Kidney (tissue), 13 donors: ENCODE measurements at regions not wholly inside any gene's neighbourhood (a gene's known extent, or its start where the extent isn't known, plus 50 kb on each side); places are given as distances from the start of the nearest gene placed in this dataset.

Experiments
- DNase-seq, 5 donors: peaks; one replicate each; pipeline ENCODE4 v3.0.0-alpha.2; 2013 to 2020
- FAIRE-seq: peaks from 2 replicates; lab custom pipeline; 2012; peaks lifted over from hg19 to GRCh38; lab: Jason Lieb, UNC
- H3K27ac ChIP-seq, 2 donors: one replicate each; pipeline ENCODE4 v1.7.0; 2013; ENCODE audit warnings: low read depth in 2 of 2, low read length in 2 of 2, inconsistent platforms in 1 of 2
- H3K27me3 ChIP-seq: one replicate; pipeline ENCODE4 v1.7.1; 2013; ENCODE audit warnings: low read length, inconsistent platforms; ENCODE audit not compliant: control insufficient read depth, insufficient read depth
- H3K36me3 ChIP-seq, 3 donors: one replicate each; pipeline versions ENCODE4 v1.7.0 to v1.7.1; 2013; ENCODE audit warnings: low read length in 3 of 3, control low read depth in 1 of 3, inconsistent platforms in 1 of 3; ENCODE audit not compliant: insufficient read depth in 3 of 3, control insufficient read depth in 2 of 3
- H3K4me1 ChIP-seq, 3 donors: one replicate each; pipeline versions ENCODE4 v1.7.0 to v1.7.1; 2013; ENCODE audit warnings: low read length in 3 of 3, inconsistent platforms in 1 of 3, low read depth in 1 of 3; ENCODE audit not compliant: control insufficient read depth in 2 of 3, insufficient read depth in 2 of 3
- H3K4me3 ChIP-seq, 3 donors: one replicate each; pipeline versions ENCODE4 v1.7.0 to v1.8.1; 2013; ENCODE audit warnings: low read length in 3 of 3, control low read depth in 1 of 3, inconsistent platforms in 1 of 3
- H3K9ac ChIP-seq, 3 donors: one replicate each; pipeline versions ENCODE4 v1.7.0 to v1.7.1; 2013; ENCODE audit warnings: low read length in 3 of 3, control low read depth in 1 of 3, inconsistent platforms in 1 of 3
- H3K9me3 ChIP-seq, 3 donors: one replicate each; pipeline versions ENCODE4 v1.7.0 to v1.7.1; 2013; ENCODE audit warnings: low read length in 3 of 3, control low read depth in 1 of 3, inconsistent platforms in 1 of 3; ENCODE audit not compliant: control insufficient read depth in 2 of 3, insufficient read depth in 1 of 3
- intact Hi-C: fragments of 100-400 bp; cut with DNase I; formaldehyde crosslinking; loops from one replicate; pipeline ENCODE4 v1.11.1; 2022
- TF ChIP-seq, protein P1 (sequence below): IDR thresholded peaks from 3 replicates; pipeline ENCODE4 v1.5.1; 2012; ENCODE audit warnings: mild to moderate bottlenecking, moderate library complexity, borderline replicate concordance; ENCODE audit not compliant: insufficient read depth; ENCODE audit errors: extremely low read depth
- donor health status: control.
- donor health status: control.
- donor health status: control.
- donor health status: control.
- donor health status: control.
- donor health status: DM: yes; HTN: yes; CAD: no.
- donor health status: Normal renal cell carcinoma (clear cell type).

GRCh38 chr1:22262583-22262982 lies 119.7 kb upstream of the WNT4 start:
- FAIRE-seq (no peak), DNase-seq (peak in 4 of 5 donors; percentile 79 to 90 (median 82))
- Histone ChIP-seq H3K4me3 (no peak overlapping the region), H3K9ac (no peak overlapping the region), H3K9me3 (no peaks in the 10 kb centered on the region), H3K4me1 (peaks cover 0 to under 1% (median 0%) of the 10 kb centered on the region in 3 donors), H3K27ac (no peak overlapping the region), H3K27me3 (no peaks in the 10 kb centered on the region), H3K36me3 (no peaks in the 10 kb centered on the region)
- intact Hi-C loops = no loop called here
- TF ChIP-seq, protein P1, sequence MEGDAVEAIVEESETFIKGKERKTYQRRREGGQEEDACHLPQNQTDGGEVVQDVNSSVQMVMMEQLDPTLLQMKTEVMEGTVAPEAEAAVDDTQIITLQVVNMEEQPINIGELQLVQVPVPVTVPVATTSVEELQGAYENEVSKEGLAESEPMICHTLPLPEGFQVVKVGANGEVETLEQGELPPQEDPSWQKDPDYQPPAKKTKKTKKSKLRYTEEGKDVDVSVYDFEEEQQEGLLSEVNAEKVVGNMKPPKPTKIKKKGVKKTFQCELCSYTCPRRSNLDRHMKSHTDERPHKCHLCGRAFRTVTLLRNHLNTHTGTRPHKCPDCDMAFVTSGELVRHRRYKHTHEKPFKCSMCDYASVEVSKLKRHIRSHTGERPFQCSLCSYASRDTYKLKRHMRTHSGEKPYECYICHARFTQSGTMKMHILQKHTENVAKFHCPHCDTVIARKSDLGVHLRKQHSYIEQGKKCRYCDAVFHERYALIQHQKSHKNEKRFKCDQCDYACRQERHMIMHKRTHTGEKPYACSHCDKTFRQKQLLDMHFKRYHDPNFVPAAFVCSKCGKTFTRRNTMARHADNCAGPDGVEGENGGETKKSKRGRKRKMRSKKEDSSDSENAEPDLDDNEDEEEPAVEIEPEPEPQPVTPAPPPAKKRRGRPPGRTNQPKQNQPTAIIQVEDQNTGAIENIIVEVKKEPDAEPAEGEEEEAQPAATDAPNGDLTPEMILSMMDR = no peak

GRCh38 chr1:22263359-22263758 lies 120.5 kb upstream of the WNT4 start:
- TF ChIP-seq, protein P1 = no peak
- intact Hi-C loops = no loop called here

DNA sequence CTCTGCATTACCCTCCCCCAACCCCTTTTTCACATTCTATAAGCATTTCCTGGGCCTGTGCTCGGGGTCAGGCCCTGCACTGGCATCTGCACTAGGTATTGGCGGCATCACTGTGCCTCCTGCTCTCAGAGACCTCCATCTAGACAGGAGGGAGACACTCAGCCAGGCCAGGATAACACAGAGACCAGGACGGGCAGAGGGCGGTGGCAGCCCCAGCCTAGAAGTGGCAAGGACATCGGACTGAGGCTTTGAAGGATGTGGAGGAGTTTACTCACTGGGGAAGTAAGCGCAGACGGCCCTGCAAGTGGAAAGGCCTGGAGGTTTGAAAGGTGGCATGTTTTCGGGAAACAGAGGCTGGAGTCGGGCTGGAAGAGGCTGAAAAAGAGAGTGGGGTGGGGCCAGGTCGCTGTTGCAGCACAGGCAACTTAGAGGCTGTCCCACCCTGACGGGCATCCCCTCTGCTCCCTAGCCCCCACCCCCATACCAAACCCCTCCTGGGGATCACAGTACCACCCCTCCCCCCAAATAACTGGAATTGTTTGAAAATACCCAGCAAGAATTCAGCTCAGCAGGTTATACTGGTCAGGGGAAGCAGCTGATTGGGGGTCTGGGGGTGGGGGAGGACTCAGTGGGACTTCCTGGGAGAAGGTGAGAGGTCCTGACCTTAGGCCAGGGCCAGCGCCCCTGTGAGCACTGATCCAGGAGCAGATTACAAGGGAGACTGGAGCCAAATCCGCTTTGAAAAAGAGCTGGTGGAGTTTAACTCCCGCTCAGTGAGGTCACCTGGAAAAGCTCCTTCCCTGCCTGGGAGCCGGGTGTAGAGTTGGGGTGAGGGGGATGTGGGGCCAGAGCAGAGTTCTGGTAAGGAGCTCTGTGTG lies 121.8 kb upstream of the WNT4 start:
- no peak overlapping the region for H3K4me3 ChIP-seq
- H3K27ac ChIP-seq = no peak overlapping the region
- intact Hi-C loops = no loop called here
- no peak for FAIRE-seq
- DNase-seq = peak in 2 of 5 donors; percentile 31 to 58
- H3K36me3 ChIP-seq = no peaks in the 10 kb centered on the region
- H3K4me1 ChIP-seq = no peaks in the 10 kb centered on the region
- no peak overlapping the region for H3K9ac ChIP-seq
- TF ChIP-seq, protein P1 = no peak
- H3K9me3 ChIP-seq = no peaks in the 10 kb centered on the region
- no peaks in the 10 kb centered on the region for H3K27me3 ChIP-seq

More at GRCh38 chr1:22263359-22263758, 120.5 kb upstream of the WNT4 start:
- Histone ChIP-seq H3K36me3 (no peaks in the 10 kb centered on the region), H3K27me3 (no peaks in the 10 kb centered on the region), H3K9me3 (no peaks in the 10 kb centered on the region), H3K9ac (no peak overlapping the region), H3K4me3 (no peak overlapping the region), H3K4me1 (no peaks in the 10 kb centered on the region), H3K27ac (no peak overlapping the region)
- FAIRE-seq = no peak
- DNase-seq = peak in 1 of 5 donors; percentile 39
